Lower leg skin (tissue), 3 donors: ENCODE measurements at regions not wholly inside any gene's neighbourhood (a gene's known extent, or its start where the extent isn't known, plus 50 kb on each side); places are given as distances from the start of the nearest gene placed in this dataset.

Source experiments
- POLR2A ChIP-seq, 2 donors: fragments of 450-650 bp; IDR thresholded peaks; one replicate each; pipeline ENCODE4 v1.6.1; 2016 to 2017; ENCODE audit warnings: antibody characterized with exemption in 2 of 2, mild to moderate bottlenecking in 1 of 2, moderate library complexity in 1 of 2
- TF ChIP-seq, protein P1 (sequence below), 3 donors: fragments of 450-650 bp; IDR thresholded peaks; one replicate each; pipeline ENCODE4 v1.5.1; 2016; ENCODE audit warnings: antibody characterized with exemption in 3 of 3, mild to moderate bottlenecking in 3 of 3, moderate library complexity in 2 of 3

DNA sequence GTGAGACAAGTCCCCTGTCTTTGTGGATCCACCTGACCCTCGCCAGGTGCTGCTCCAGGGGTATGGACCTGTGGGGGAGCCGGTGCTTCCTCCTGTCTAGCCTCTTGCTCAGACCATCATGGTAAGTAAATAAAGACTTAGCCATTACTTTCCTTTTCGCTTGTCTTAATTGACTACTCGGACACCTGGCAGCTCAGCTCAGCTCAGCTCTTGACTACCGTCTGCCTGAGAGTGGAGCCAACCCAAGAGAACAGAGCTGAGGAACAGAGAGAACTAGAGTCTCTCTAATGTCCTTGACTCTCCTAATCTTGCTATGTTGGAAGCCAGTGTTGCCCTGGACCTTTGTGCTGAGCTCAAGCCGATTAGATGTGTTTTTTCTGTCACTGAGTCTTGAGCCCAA, 170.3 kb upstream of the CXCR4 start:
- TF ChIP-seq, protein P1, sequence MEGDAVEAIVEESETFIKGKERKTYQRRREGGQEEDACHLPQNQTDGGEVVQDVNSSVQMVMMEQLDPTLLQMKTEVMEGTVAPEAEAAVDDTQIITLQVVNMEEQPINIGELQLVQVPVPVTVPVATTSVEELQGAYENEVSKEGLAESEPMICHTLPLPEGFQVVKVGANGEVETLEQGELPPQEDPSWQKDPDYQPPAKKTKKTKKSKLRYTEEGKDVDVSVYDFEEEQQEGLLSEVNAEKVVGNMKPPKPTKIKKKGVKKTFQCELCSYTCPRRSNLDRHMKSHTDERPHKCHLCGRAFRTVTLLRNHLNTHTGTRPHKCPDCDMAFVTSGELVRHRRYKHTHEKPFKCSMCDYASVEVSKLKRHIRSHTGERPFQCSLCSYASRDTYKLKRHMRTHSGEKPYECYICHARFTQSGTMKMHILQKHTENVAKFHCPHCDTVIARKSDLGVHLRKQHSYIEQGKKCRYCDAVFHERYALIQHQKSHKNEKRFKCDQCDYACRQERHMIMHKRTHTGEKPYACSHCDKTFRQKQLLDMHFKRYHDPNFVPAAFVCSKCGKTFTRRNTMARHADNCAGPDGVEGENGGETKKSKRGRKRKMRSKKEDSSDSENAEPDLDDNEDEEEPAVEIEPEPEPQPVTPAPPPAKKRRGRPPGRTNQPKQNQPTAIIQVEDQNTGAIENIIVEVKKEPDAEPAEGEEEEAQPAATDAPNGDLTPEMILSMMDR (IDR thresholded peaks at IDR 0.05): no peak
- TF ChIP-seq POLR2A (IDR thresholded peaks at IDR 0.05): no peak
